HG03280 (cell line): ENCODE measurements at regions not wholly inside any gene's neighbourhood (a gene's known extent, or its start where the extent isn't known, plus 50 kb on each side); places are given as distances from the start of the nearest gene placed in this dataset.
"Not testable (repeated sequence)": the region's sequence is repeated elsewhere in the genome, so short reads cannot be mapped to it uniquely, and the experiment has no call there.

Experiments
- ATAC-seq: cut with Tn5 transposase; IDR thresholded peaks from one replicate; pipeline ENCODE4 v1.9.1; 2021; ENCODE audit warnings: mild to moderate bottlenecking, moderate library complexity; ENCODE audit not compliant: unreplicated experiment

- ATAC-seq: no peak
Observed at GRCh38 chr3:194908496-194908895, 222.8 kb downstream of the FAM43A start.

- no peak for ATAC-seq
Observed at GRCh38 chr3:194908972-194909371, 223.3 kb downstream of the FAM43A start.

DNA sequence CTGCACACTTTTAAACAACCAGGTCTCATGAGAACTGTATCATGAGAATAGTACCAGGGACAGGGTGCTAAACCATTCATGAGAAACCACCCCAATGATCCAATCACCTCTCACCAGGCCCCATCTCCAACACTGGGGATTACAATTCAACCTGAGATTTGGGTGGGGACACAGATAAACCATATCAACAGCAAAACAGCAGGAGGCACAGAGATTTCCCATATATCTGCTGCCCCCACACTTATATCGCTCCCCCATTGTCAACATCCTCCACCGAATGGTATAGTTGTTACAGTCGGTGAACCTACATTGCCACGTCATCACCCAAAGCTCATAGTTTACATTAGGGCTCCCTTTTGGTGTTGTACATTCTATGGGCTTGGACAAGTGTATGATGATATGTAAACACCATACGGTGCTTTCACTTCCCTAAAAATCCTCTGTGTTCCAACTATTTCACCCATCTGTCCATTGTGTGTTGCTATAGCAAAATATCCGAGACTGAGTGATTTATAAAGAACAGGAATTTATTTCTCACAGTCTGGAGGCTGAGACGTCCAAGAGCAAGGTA, 224.8 kb downstream of the FAM43A start:
- no peak for ATAC-seq

DNA sequence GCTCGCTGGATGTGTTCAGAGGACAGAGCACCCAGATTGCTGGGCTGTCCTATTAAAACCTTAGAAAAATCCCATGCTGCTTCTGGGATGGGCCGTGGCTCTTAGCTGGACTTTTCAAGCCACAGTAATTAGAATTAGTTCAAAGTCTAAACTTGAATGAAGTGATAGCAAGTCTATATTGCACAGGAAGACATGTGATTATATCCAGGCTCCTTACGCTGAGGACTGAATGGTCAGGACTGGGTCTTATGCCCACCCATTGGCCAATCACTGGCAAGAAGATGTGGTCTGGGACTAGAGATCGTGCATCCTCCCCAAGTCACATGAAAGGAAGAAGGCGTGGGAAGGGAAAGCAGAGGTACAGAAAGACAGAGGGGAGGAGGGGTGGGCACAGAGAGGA, 227.6 kb downstream of the FAM43A start:
- ATAC-seq: no peak

DNA sequence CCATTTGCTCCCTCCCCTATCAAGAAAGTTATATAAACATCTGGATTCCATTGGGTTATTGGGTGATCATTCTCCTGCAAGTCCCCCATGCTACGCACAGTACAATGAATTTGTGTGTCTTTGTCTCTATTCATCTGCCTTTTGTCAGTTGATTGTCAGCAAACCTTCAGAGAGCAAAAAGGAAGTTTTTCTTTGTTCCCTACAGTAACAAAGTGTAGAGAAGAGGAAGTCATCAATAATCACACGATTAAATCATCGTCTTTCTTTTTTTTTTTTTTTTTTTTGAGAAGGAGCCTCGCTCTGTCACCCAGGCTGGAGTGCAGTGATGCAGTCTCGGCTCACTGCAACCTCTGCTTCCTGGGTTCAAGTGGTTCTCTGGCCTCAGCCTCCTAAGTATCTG, 239.2 kb downstream of the FAM43A start:
- not testable (repeated sequence) for ATAC-seq

- ATAC-seq: no peak
Observed at GRCh38 chr3:194925614-194926013, 239.9 kb downstream of the FAM43A start.

DNA sequence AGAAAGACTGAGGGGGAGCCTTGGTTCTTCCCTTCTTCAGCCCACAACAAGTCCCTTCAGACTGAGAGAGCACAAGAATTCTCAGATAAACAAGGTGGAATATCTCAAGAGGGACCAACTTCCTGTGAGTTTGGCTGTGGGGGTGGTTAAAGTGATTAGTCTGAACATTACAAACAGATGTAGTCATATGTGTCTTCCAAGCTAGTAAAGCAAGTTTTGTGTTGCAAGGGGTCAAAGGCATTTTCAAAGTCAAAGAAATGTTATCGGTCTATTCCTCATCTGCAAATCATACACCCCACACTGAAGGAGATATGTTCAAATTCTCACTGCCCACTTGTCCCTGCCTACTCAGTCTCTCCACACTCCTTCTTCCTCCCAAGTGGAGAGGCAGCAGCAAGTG, 242.5 kb downstream of the FAM43A start:
- no peak for ATAC-seq

DNA sequence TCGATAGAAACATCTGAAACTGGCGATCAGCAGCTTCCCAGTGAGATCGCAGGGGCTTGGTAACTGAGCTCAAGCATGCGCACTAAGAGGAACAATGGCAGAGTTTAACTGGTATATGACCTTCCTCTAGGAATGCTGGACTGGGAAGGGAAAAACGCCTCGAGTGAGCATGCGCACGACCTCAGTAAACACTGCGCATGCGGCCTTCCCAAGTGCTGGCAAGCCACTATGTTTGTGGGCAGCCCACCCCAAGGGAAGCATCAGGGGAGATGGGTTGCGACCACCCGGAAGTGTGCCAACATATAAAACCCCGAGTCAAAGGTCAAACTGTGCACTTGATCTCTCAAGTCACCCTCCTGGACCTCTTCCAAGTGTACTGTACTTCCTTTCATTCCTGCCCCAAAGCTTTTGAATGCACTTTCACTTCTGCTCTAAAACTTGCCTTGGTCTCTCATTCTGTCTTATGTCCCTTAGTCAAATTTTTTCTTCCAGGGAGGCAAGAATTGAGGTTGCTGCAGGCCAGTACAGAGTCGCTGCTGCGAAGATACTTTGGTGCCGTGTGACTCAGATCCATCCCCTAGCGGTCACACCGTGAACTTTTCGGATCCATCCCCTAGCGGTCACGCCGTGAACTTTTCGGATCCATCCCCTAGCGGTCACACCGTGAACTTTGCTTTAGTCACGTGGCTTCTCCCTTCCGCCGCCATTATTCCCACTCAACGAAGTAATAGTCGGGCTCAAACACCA, 243.3 kb downstream of the FAM43A start:
- peak; percentile 80 for ATAC-seq

DNA sequence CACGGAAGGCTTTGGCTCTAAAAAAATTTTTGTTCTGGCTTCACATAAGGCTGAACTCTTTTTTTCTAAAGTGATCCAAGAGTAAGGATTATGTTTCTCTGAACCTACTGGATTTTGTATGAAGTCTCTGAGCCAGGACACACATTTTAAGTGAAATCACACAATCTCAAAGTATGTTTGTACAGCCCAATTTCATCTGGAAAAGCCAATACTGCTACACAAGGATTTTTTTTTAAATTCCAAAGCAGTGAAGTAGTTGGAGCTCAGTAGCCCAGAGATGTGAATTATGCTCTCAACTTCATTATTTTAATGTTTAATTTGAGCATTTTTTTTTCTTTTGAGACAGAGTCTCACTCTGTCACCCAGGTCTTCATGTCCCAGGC, 243.9 kb downstream of the FAM43A start:
- ATAC-seq: no peak

- ATAC-seq: no peak
Observed at GRCh38 chr3:194930377-194931204, 244.9 kb downstream of the FAM43A start.

- ATAC-seq: no peak
Observed at GRCh38 chr3:194931347-194931746, 245.7 kb downstream of the FAM43A start.

- ATAC-seq: no peak
Observed at GRCh38 chr3:194931865-194932264, 246.2 kb downstream of the FAM43A start.

DNA sequence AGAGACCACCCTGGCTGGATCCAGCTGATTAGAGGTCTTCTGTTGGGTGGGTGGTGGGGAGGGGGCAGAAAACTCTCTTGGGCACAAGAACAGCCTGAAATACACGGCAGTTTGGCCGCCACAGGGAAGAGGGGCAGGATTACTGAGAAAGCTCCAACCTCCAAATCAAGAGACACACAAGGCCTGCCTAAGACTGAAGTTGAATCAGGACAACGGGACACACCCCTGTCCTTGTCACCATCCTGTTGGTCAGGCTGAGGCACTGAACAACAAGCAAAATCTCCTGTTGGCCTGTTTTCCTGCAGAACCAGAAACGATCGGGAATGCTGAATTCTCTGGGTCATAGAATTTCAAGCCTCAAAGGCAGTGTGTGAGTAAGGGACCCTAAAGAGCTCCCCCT, 247.8 kb downstream of the FAM43A start:
- no peak for ATAC-seq

GRCh38 chr3:194935061-194935460, 249.4 kb downstream of the FAM43A start:
- no peak for ATAC-seq

DNA sequence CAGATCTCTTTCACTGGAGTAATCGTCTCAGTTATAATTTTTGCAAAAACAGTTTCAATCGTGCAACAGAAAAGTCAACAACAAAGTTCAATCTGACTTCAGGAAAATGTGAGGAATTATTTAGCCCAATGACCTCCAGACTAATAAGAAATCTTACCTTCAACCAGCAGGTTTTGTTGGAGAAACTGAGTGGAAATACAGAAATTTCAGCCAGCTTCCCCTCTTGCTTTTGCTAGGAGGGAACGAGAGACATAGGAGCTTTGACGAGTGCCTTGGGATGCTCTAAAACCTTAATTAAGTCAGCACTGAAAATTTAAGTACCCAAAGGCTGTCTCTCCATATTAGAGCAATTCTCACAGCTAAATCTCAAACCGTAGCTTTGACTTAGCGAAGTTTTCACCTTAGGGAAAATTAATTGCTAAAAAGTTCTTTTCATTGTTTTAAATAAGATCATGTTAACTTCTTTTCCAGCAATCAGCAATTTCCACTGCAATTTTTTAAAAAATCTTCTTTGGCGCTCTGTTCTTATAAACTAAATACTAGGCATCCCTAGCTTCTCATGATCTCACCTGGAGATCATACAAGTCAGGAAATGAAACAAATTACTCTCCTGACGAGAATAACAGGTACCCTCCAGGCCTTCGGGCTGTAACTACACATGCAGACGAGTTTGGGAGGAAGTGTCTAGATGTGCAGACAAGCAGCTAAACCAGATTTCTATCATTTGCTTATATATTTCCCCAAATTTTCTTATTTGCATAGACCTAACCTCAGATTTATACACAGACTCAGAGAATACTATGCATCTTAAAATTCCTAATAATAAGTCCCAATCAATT, 250.2 kb downstream of the FAM43A start:
- no peak for ATAC-seq

DNA sequence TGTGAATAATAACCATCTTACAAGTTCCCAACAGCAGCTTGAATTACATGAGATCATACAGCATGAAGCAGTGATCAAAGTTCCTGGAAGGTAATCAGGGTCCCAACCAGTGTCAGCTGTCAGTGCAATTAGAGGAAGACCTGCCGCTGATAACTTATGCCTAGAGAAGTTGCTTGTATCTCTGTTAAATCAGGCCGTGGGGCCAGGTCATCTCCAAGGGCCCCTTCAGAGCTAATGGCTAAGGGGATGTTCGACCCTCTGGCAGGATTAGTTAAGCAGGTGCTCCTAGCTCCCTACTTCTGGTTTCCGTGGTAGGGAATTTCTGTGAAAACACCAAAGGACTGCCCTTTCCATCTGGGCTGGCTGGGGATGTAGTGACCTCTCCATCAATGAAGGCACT, 251.0 kb downstream of the FAM43A start:
- ATAC-seq: no peak

GRCh38 chr3:194937144-194937543, 251.5 kb downstream of the FAM43A start:
- no peak for ATAC-seq

DNA sequence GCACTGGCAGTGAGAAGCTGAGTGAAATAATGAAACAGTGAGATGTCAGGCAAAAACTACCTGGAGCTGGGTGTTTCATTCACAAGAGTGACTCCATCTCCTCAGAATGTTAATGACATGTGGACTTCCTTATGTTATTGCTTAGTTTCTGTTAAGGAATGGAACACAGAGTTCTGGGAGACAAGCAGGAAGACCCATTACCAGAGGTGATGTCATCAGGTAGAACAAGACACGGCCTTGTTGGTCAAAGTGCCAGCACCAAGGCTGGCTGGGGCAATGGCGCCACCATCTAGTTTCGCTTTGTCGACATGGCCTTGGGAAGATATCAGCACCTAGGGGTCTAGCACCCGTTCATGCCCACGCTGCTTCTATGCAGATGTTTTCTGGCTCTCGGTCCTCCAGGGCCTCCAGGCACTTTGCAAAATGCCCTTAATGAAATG, 252.2 kb downstream of the FAM43A start:
- ATAC-seq: no peak

GRCh38 chr3:194938845-194939531, 253.3 kb downstream of the FAM43A start:
- no peak for ATAC-seq

GRCh38 chr3:194939532-194939909, 253.8 kb downstream of the FAM43A start:
- ATAC-seq: no peak
